OCI-LY3 (cell line): ENCODE measurements at regions not wholly inside any gene's neighbourhood (a gene's known extent, or its start where the extent isn't known, plus 50 kb on each side); places are given as distances from the start of the nearest gene placed in this dataset.

ENCODE experiments used
- CTCF ChIP-seq: fragments of 200-600, 300-600 bp; sonication (generic); IDR thresholded peaks from 2 replicates; pipeline ENCODE4 v1.5.1; 2014; ENCODE audit warnings: antibody characterized with exemption, low read length, low read depth
- EZH2phosphoT487 ChIP-seq: fragments of 200-600 bp; shearing (Covaris generic); IDR thresholded peaks from 2 replicates; pipeline ENCODE4 v1.6.1; 2018; ENCODE audit warnings: antibody characterized with exemption, mixed run types, low read depth

- TF ChIP-seq CTCF (no peak), EZH2phosphoT487 (no peak)
Observed at GRCh38 chr3:176554264-176554663, 643.0 kb downstream of the TBL1XR1 start.
